Neural cell (in vitro differentiated cells): ENCODE measurements at regions not wholly inside any gene's neighbourhood (a gene's known extent, or its start where the extent isn't known, plus 50 kb on each side); places are given as distances from the start of the nearest gene placed in this dataset.

Experiments used
- H2AFZ ChIP-seq: fragments of 200-600, 300-800 bp; sonication (generic), shearing (Covaris generic); 2 replicates; pipeline ENCODE4 v1.6.0; 2014; ENCODE audit warnings: low read depth, mild to moderate bottlenecking, antibody characterized with exemption, low read length, moderate library complexity
- H3F3A ChIP-seq: fragments of 200-600 bp; shearing (Covaris generic); 2 replicates; pipeline ENCODE4 v1.6.1; 2016; ENCODE audit warnings: mild to moderate bottlenecking, moderate library complexity, mixed read lengths, antibody characterized with exemption, low read length; ENCODE audit not compliant: insufficient read depth, poor library complexity, severe bottlenecking
- H3K27ac ChIP-seq: fragments of 200-600, 300-800 bp; sonication (generic), shearing (Covaris generic); 2 replicates; pipeline ENCODE4 v1.5.1; 2014; ENCODE audit warnings: mild to moderate bottlenecking, low read length, moderate library complexity
- H3K27me3 ChIP-seq: fragments of 300-800, 200-600 bp; sonication (generic), shearing (Covaris generic); 2 replicates; pipeline ENCODE4 v1.6.0; 2014; ENCODE audit warnings: mild to moderate bottlenecking, low read depth, low read length, moderate library complexity; ENCODE audit not compliant: insufficient read depth
- H3K36me3 ChIP-seq: fragments of 300-800, 200-600 bp; sonication (generic), shearing (Covaris generic); 2 replicates; pipeline ENCODE4 v1.5.1; 2014; ENCODE audit warnings: mild to moderate bottlenecking, antibody characterized with exemption, low read length, moderate library complexity; ENCODE audit not compliant: insufficient read depth
- H3K4me2 ChIP-seq: fragments of 300-800, 200-600 bp; sonication (generic), shearing (Covaris generic); 2 replicates; pipeline ENCODE4 v1.6.0; 2014; ENCODE audit warnings: mild to moderate bottlenecking, low read length
- H3K4me3 ChIP-seq: fragments of 300-800, 200-600 bp; sonication (generic), shearing (Covaris generic); 2 replicates; pipeline ENCODE4 v1.5.1; 2014; ENCODE audit warnings: mild to moderate bottlenecking, low read length, moderate library complexity
- H3K79me2 ChIP-seq: fragments of 200-600 bp; shearing (Covaris generic); replicated peaks from 2 replicates; pipeline ENCODE4 v1.6.0; 2014; ENCODE audit warnings: mild to moderate bottlenecking, low read length, moderate library complexity; ENCODE audit not compliant: insufficient read depth
- H3K9ac ChIP-seq: fragments of 300-800, 200-600 bp; sonication (generic), shearing (Covaris generic); 2 replicates; pipeline ENCODE4 v1.6.1; 2016; ENCODE audit warnings: mild to moderate bottlenecking, low read length, mixed read lengths
- H3K9me2 ChIP-seq: fragments of 200-600 bp; shearing (Covaris generic); 2 replicates; pipeline ENCODE4 v1.6.1; 2016; ENCODE audit warnings: mild to moderate bottlenecking, low read length, mixed read lengths; ENCODE audit not compliant: insufficient read depth
- H3K9me3 ChIP-seq: fragments of 200-600, 300-800 bp; sonication (generic), shearing (Covaris generic); 2 replicates; pipeline ENCODE4 v1.6.1; 2016; ENCODE audit warnings: mild to moderate bottlenecking, mixed run types, low read length, moderate library complexity, mixed read lengths
- H4K20me1 ChIP-seq: fragments of 200-600 bp; shearing (Covaris generic); 2 replicates; pipeline ENCODE4 v1.6.1; 2016; ENCODE audit warnings: mild to moderate bottlenecking, mixed run types; ENCODE audit not compliant: insufficient read depth
- EP300 ChIP-seq: fragments of 450-650 bp; conservative IDR thresholded peaks from 2 replicates; pipeline ENCODE4 v1.6.1; 2014; ENCODE audit warnings: antibody characterized with exemption, mild to moderate bottlenecking, moderate library complexity; ENCODE audit not compliant: poor library complexity, severe bottlenecking
- EZH2 ChIP-seq: fragments of 200-600, 300-800 bp; shearing (Covaris generic), sonication (generic); IDR thresholded peaks from 2 replicates; pipeline ENCODE4 v1.6.1; 2014; ENCODE audit warnings: antibody characterized with exemption, low read length, borderline replicate concordance, mild to moderate bottlenecking; ENCODE audit not compliant: insufficient read depth, poor library complexity, severe bottlenecking
- MXI1 ChIP-seq: fragments of 450-650 bp; conservative IDR thresholded peaks from 2 replicates; pipeline ENCODE4 v1.6.1; 2014; ENCODE audit warnings: antibody characterized with exemption, mild to moderate bottlenecking; ENCODE audit not compliant: poor library complexity, severe bottlenecking
- POLR2AphosphoS5 ChIP-seq: IDR thresholded peaks from 2 replicates; pipeline ENCODE4 v1.6.1; 2012
- RAD21 ChIP-seq: fragments of 450-650 bp; conservative IDR thresholded peaks from 2 replicates; pipeline ENCODE4 v1.6.1; 2014; ENCODE audit warnings: antibody characterized with exemption, mild to moderate bottlenecking, moderate library complexity
- REST ChIP-seq: IDR thresholded peaks from 2 replicates; pipeline ENCODE4 v1.6.1; 2012; ENCODE audit warnings: borderline replicate concordance
- SMC3 ChIP-seq: fragments of 450-650 bp; conservative IDR thresholded peaks from 2 replicates; pipeline ENCODE4 v1.6.1; 2014; ENCODE audit warnings: antibody characterized with exemption, mild to moderate bottlenecking, moderate library complexity; ENCODE audit not compliant: poor library complexity
- TAF1 ChIP-seq: IDR thresholded peaks from 2 replicates; pipeline ENCODE4 v1.6.1; 2012; ENCODE audit warnings: low read depth
- TF ChIP-seq, protein P1 (sequence below): fragments of 450-650 bp; IDR thresholded peaks from 2 replicates; pipeline ENCODE4 v1.5.1; 2014; ENCODE audit warnings: antibody characterized with exemption, mild to moderate bottlenecking, moderate library complexity; ENCODE audit not compliant: poor library complexity, severe bottlenecking

DNA sequence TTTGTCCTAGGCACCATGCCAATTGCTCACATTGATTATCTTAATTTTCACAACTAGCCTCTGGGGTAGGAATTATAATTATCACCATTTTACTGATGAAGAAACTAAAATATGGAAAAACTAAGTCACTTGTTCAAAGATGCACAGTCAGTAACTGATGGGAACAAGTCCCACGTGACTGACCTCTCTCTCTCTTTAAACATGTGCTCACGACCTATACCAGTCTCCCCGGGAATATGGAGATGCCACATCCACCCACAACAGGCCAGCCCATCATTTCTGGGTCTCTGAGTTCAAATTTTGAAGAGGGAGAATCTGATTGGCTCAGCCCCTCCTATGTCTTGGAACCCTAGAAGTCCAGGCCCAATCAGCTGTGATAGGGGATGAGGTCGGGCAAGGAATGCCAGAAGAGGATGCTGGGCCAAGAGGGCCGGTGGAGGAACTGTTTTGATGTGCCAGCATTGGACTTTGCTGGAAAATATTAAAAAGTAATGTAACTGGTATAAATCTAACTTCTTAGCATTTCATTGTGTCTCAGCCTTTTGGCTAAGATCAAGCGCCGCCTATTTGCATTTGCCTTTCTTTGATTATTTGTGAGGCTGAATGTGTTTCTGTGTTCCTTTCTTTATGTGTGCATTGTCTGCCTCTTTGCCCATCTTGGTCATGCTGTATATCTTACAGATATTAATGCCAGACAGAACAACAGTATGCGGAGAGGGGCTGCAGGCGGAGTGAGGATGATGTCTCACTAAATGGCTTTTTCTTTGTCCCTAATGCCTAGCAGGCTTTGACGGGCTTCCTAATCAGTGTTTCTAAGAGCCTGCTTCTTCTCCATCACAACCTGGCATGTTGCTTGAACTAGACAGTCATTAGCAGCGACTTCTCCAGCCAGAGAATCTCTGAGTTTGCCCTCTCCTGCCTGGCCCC lies 126.6 kb downstream of the VEGFA start:
- Histone ChIP-seq H2AFZ (no peak overlapping the region), H3K27ac (no peak overlapping the region), H3K79me2 (no peaks in the 10 kb centered on the region), H4K20me1 (no peaks in the 10 kb centered on the region), H3K9me2 (no peaks in the 10 kb centered on the region), H3K4me2 (no peak overlapping the region), H3K9me3 (no peaks in the 10 kb centered on the region), H3F3A (no peaks in the 10 kb centered on the region), H3K36me3 (no peaks in the 10 kb centered on the region), H3K4me3 (no peak overlapping the region), H3K9ac (no peak overlapping the region), H3K27me3 (no peaks in the 10 kb centered on the region)
- TF ChIP-seq, protein P1, sequence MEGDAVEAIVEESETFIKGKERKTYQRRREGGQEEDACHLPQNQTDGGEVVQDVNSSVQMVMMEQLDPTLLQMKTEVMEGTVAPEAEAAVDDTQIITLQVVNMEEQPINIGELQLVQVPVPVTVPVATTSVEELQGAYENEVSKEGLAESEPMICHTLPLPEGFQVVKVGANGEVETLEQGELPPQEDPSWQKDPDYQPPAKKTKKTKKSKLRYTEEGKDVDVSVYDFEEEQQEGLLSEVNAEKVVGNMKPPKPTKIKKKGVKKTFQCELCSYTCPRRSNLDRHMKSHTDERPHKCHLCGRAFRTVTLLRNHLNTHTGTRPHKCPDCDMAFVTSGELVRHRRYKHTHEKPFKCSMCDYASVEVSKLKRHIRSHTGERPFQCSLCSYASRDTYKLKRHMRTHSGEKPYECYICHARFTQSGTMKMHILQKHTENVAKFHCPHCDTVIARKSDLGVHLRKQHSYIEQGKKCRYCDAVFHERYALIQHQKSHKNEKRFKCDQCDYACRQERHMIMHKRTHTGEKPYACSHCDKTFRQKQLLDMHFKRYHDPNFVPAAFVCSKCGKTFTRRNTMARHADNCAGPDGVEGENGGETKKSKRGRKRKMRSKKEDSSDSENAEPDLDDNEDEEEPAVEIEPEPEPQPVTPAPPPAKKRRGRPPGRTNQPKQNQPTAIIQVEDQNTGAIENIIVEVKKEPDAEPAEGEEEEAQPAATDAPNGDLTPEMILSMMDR, result no peak
- TF ChIP-seq MXI1 (no peak), POLR2AphosphoS5 (no peak), EP300 (no peak), SMC3 (no peak), EZH2 (no peak), RAD21 (no peak), TAF1 (no peak), REST (no peak)

GRCh38 chr6:43895656-43896328 lies 125.8 kb downstream of the VEGFA start:
- H4K20me1 ChIP-seq, result no peaks in the 10 kb centered on the region
- no peak for TF ChIP-seq REST
- TF ChIP-seq RAD21, result no peak
- no peak for TF ChIP-seq SMC3
- TF ChIP-seq, protein P1, result no peak
- TF ChIP-seq POLR2AphosphoS5, result no peak
- TF ChIP-seq MXI1, result no peak
- TF ChIP-seq EP300, result no peak
- H3K4me2 ChIP-seq, result no peak overlapping the region
- H3K9ac ChIP-seq, result no peak overlapping the region
- no peak overlapping the region for H2AFZ ChIP-seq
- no peaks in the 10 kb centered on the region for H3K9me3 ChIP-seq
- H3K79me2 ChIP-seq, result no peaks in the 10 kb centered on the region
- no peak overlapping the region for H3K4me3 ChIP-seq
- H3K9me2 ChIP-seq, result no peaks in the 10 kb centered on the region
- H3F3A ChIP-seq, result no peaks in the 10 kb centered on the region
- no peak overlapping the region for H3K27ac ChIP-seq
- H3K27me3 ChIP-seq, result no peaks in the 10 kb centered on the region
- H3K36me3 ChIP-seq, result no peaks in the 10 kb centered on the region
